WTC11 (cell line): ENCODE measurements at regions not wholly inside any gene's neighbourhood (a gene's known extent, or its start where the extent isn't known, plus 50 kb on each side); places are given as distances from the start of the nearest gene placed in this dataset.

Experiments
- ATAC-seq: fragments of 200-7000 bp; cut with Tn5 transposase; 2 replicates; pipeline ENCODE4 v1.10.0; 2021; ENCODE audit warnings: mild to moderate bottlenecking, moderate library complexity
- CTCF ChIA-PET: fragments of 300-600 bp; sonication (Branson Sonifier 250); formaldehyde crosslinking; loops from one replicate; lab custom pipeline; 2021; ENCODE audit warnings: antibody characterized with exemption; lab: Charles Lee
- POLR2A ChIA-PET: fragments of 350-600 bp; sonication (Branson Sonifier 250); formaldehyde crosslinking; loops from one replicate; lab custom pipeline; 2021; ENCODE audit warnings: antibody characterized with exemption; lab: Charles Lee
- DNase-seq: peaks from one replicate; pipeline ENCODE4 v3.0.0; 2021; ENCODE audit warnings: low spot score
- H3K27ac Mint-ChIP-seq: 2 replicates; pipeline ENCODE4 v1.8.0; 2021; ENCODE audit warnings: mixed read lengths
- H3K27me3 Mint-ChIP-seq: 2 replicates; pipeline ENCODE4 v1.8.0; 2021; ENCODE audit warnings: low read depth, mild to moderate bottlenecking, moderate library complexity, mixed read lengths
- H3K36me3 Mint-ChIP-seq: 2 replicates; pipeline ENCODE4 v1.8.0; 2021; ENCODE audit warnings: mixed read lengths
- H3K4me1 Mint-ChIP-seq: 2 replicates; pipeline ENCODE4 v1.8.0; 2022; ENCODE audit warnings: mixed read lengths
- H3K4me3 Mint-ChIP-seq: 2 replicates; pipeline ENCODE4 v1.8.0; 2021; ENCODE audit warnings: mild to moderate bottlenecking, moderate library complexity, mixed read lengths
- H3K9me3 Mint-ChIP-seq: 2 replicates; pipeline ENCODE4 v1.8.0; 2021; ENCODE audit warnings: mixed read lengths
- CBFB ChIP-seq: sonication (generic); formaldehyde crosslinking; IDR thresholded peaks from 2 replicates; pipeline ENCODE4 v1.8.1; 2022; ENCODE audit warnings: mild to moderate bottlenecking, low read depth, missing genetic modification reagents
- CREB1 ChIP-seq: sonication (generic); formaldehyde crosslinking; IDR thresholded peaks from 2 replicates; pipeline ENCODE4 v1.8.0; 2023; ENCODE audit warnings: mild to moderate bottlenecking, missing genetic modification reagents
- ESRRA ChIP-seq: sonication (generic); formaldehyde crosslinking; IDR thresholded peaks from 2 replicates; pipeline ENCODE4 v1.8.1; 2022; ENCODE audit warnings: mild to moderate bottlenecking, missing genetic modification reagents, borderline replicate concordance
- IRF2 ChIP-seq: sonication (generic); formaldehyde crosslinking; IDR thresholded peaks from 2 replicates; pipeline ENCODE4 v1.8.0; 2022; ENCODE audit warnings: low read depth, missing genetic modification reagents, borderline replicate concordance
- KAT7 ChIP-seq: sonication (generic); formaldehyde crosslinking; IDR thresholded peaks from 2 replicates; pipeline ENCODE4 v1.8.1; 2023; ENCODE audit warnings: missing genetic modification reagents, mild to moderate bottlenecking, borderline replicate concordance
- MXD4 ChIP-seq: fragments of 250-450 bp; sonication (Bioruptor Pico); IDR thresholded peaks from 2 replicates; pipeline ENCODE4 v1.8.0; 2021; ENCODE audit warnings: mild to moderate bottlenecking, moderate library complexity, borderline replicate concordance
- OVOL2 ChIP-seq: fragments of 250-450 bp; sonication (Bioruptor Pico); IDR thresholded peaks from 2 replicates; pipeline ENCODE4 v1.9.0; 2021; ENCODE audit warnings: mild to moderate bottlenecking, borderline replicate concordance
- PRRX2 ChIP-seq: fragments of 250-450 bp; sonication (Bioruptor Pico); IDR thresholded peaks from 2 replicates; pipeline ENCODE4 v1.8.0; 2021; ENCODE audit warnings: mild to moderate bottlenecking
- RELA ChIP-seq: sonication (generic); formaldehyde crosslinking; IDR thresholded peaks from 2 replicates; pipeline ENCODE4 v1.8.1; 2022; ENCODE audit warnings: missing genetic modification reagents, mild to moderate bottlenecking, borderline replicate concordance
- TCF7 ChIP-seq: sonication (generic); formaldehyde crosslinking; IDR thresholded peaks from 2 replicates; pipeline ENCODE4 v1.8.0; 2022; ENCODE audit warnings: mild to moderate bottlenecking, low read depth, missing genetic modification reagents, moderate library complexity
- TEAD4 ChIP-seq: sonication (generic); formaldehyde crosslinking; IDR thresholded peaks from 2 replicates; pipeline ENCODE4 v1.8.0; 2022; ENCODE audit warnings: mild to moderate bottlenecking, missing genetic modification reagents
- ZNF121 ChIP-seq: sonication (generic); formaldehyde crosslinking; IDR thresholded peaks from 2 replicates; pipeline ENCODE4 v1.8.0; 2023; ENCODE audit warnings: missing genetic modification reagents
- ZNF138 ChIP-seq: sonication (generic); formaldehyde crosslinking; conservative IDR thresholded peaks from 2 replicates; pipeline ENCODE4 v1.8.1; 2022; ENCODE audit warnings: mild to moderate bottlenecking, moderate library complexity, missing genetic modification reagents
- ZNF232 ChIP-seq: sonication (generic); formaldehyde crosslinking; IDR thresholded peaks from 2 replicates; pipeline ENCODE4 v1.8.0; 2022; ENCODE audit warnings: mild to moderate bottlenecking, missing genetic modification reagents
- ZNF671 ChIP-seq: fragments of 250-450 bp; sonication (Bioruptor Pico); IDR thresholded peaks from 2 replicates; pipeline ENCODE4 v1.8.0; 2021; ENCODE audit warnings: mild to moderate bottlenecking
- TF ChIP-seq, protein P1 (sequence below): sonication (generic); formaldehyde crosslinking; IDR thresholded peaks from 2 replicates; pipeline ENCODE4 v1.8.1; 2023; ENCODE audit warnings: mild to moderate bottlenecking, missing genetic modification reagents, moderate library complexity
- TF ChIP-seq, protein P2 (sequence below): sonication (generic); formaldehyde crosslinking; IDR thresholded peaks from 2 replicates; pipeline ENCODE4 v1.8.1; 2023; ENCODE audit warnings: mild to moderate bottlenecking, moderate library complexity, missing genetic modification reagents
- TF ChIP-seq, protein P3 (sequence below): fragments of 250-450 bp; sonication (Bioruptor Pico); IDR thresholded peaks from 2 replicates; pipeline ENCODE4 v1.8.0; 2021; ENCODE audit warnings: mild to moderate bottlenecking
- TF ChIP-seq, protein P4 (sequence below): sonication (generic); formaldehyde crosslinking; IDR thresholded peaks from 2 replicates; pipeline ENCODE4 v1.8.0; 2023; ENCODE audit warnings: missing genetic modification reagents
- TF ChIP-seq, protein P5 (sequence below): fragments of 250-450 bp; sonication (Bioruptor Pico); IDR thresholded peaks from 2 replicates; pipeline ENCODE4 v1.9.0; 2021; ENCODE audit warnings: moderate library complexity, mild to moderate bottlenecking, inconsistent platforms, borderline replicate concordance
- TF ChIP-seq, protein P6 (sequence below): sonication (generic); formaldehyde crosslinking; conservative IDR thresholded peaks from 2 replicates; pipeline ENCODE4 v1.8.1; 2023; ENCODE audit warnings: mild to moderate bottlenecking, low read depth, missing genetic modification reagents, moderate library complexity
- TF ChIP-seq, protein P7 (sequence below): sonication (generic); formaldehyde crosslinking; IDR thresholded peaks from 2 replicates; pipeline ENCODE4 v1.8.0; 2022; ENCODE audit warnings: mild to moderate bottlenecking, missing genetic modification reagents
- TF ChIP-seq, protein P8 (sequence below): sonication (generic); formaldehyde crosslinking; conservative IDR thresholded peaks from 2 replicates; pipeline ENCODE4 v1.8.1; 2022; ENCODE audit warnings: mild to moderate bottlenecking, missing genetic modification reagents
- TF ChIP-seq, protein P9 (sequence below): fragments of 250-450 bp; sonication (Bioruptor Pico); IDR thresholded peaks from 2 replicates; pipeline ENCODE4 v1.9.0; 2021; ENCODE audit warnings: mild to moderate bottlenecking

DNA sequence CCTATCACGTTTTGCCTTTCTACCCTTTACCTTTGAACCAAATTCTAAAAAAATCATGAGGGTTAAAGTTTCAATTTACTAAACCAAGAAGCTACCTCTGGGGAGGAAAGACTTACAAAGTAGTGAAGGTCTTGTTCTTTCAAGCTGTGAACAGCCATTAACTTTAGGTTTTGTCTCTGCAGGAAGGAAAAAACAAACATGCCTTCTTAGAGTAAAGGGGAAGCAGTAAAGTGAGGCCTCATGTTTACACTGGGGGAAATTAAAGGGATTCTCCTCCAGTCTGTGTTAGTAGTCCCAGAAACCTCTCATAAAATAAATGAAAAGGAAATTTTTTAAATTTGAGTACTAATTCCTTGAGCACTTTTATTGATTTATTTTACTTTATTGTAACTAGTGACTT is 780.2 kb upstream of the ADGRL2 start:
- TF ChIP-seq OVOL2 (CRISPR knock-in tag) (no peak), ZNF232 (CRISPR knock-in tag) (no peak), TCF7 (CRISPR knock-in tag) (no peak), ZNF138 (CRISPR knock-in tag) (no peak), ZNF121 (CRISPR knock-in tag) (no peak), KAT7 (CRISPR knock-in tag) (no peak)
- TF ChIP-seq, protein P1, sequence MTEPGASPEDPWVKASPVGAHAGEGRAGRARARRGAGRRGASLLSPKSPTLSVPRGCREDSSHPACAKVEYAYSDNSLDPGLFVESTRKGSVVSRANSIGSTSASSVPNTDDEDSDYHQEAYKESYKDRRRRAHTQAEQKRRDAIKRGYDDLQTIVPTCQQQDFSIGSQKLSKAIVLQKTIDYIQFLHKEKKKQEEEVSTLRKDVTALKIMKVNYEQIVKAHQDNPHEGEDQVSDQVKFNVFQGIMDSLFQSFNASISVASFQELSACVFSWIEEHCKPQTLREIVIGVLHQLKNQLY (CRISPR knock-in tag): no peak
- TF ChIP-seq, protein P2, sequence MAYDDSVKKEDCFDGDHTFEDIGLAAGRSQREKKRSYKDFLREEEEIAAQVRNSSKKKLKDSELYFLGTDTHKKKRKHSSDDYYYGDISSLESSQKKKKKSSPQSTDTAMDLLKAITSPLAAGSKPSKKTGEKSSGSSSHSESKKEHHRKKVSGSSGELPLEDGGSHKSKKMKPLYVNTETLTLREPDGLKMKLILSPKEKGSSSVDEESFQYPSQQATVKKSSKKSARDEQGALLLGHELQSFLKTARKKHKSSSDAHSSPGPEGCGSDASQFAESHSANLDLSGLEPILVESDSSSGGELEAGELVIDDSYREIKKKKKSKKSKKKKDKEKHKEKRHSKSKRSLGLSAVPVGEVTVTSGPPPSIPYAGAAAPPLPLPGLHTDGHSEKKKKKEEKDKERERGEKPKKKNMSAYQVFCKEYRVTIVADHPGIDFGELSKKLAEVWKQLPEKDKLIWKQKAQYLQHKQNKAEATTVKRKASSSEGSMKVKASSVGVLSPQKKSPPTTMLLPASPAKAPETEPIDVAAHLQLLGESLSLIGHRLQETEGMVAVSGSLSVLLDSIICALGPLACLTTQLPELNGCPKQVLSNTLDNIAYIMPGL (CRISPR knock-in tag): no peak
- TF ChIP-seq, protein P3, sequence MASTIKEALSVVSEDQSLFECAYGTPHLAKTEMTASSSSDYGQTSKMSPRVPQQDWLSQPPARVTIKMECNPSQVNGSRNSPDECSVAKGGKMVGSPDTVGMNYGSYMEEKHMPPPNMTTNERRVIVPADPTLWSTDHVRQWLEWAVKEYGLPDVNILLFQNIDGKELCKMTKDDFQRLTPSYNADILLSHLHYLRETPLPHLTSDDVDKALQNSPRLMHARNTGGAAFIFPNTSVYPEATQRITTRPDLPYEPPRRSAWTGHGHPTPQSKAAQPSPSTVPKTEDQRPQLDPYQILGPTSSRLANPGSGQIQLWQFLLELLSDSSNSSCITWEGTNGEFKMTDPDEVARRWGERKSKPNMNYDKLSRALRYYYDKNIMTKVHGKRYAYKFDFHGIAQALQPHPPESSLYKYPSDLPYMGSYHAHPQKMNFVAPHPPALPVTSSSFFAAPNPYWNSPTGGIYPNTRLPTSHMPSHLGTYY (CRISPR knock-in tag): no peak
- TF ChIP-seq, protein P4, sequence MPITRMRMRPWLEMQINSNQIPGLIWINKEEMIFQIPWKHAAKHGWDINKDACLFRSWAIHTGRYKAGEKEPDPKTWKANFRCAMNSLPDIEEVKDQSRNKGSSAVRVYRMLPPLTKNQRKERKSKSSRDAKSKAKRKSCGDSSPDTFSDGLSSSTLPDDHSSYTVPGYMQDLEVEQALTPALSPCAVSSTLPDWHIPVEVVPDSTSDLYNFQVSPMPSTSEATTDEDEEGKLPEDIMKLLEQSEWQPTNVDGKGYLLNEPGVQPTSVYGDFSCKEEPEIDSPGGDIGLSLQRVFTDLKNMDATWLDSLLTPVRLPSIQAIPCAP (CRISPR knock-in tag): no peak
- ATAC-seq (peak; percentile 73), DNase-seq (no peak)
- Mint-ChIP-seq H3K27ac (no peak overlapping the region), H3K27me3 (peaks cover 94% of the 10 kb centered on the region), H3K4me3 (no peak overlapping the region), H3K36me3 (peaks cover 8% of the 10 kb centered on the region; the same call in 1 of the 2 replicates), H3K9me3 (peaks cover 9% of the 10 kb centered on the region; the same call in 1 of the 2 replicates), H3K4me1 (peaks cover 16% of the 10 kb centered on the region)
- POLR2A ChIA-PET: no interaction called here
- CTCF ChIA-PET: no interaction called here

DNA sequence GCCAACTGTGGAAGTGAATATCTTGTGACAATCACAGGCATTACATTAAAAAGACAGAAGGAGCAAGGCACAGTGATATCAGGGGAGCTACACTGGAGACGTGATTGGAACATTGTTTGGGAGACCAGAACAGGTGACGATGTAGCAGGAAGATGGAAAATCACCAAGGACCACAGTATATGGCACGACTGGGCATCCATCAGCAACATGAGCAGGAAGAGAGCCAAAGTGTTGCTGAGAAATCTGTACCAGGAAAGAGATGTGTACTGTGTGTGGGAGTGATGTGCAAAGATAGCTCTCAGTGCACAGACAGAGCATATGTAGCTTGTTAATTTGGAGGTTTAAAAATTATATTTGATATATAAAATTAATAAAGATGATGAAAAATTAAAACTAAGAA is 790.6 kb upstream of the ADGRL2 start:
- H3K9me3 Mint-ChIP-seq: peaks cover 9% of the 10 kb centered on the region
- peaks cover 11% of the 10 kb centered on the region for H3K27me3 Mint-ChIP-seq
- ATAC-seq: no peak
- H3K36me3 Mint-ChIP-seq: no peaks in the 10 kb centered on the region
- no peak overlapping the region for H3K27ac Mint-ChIP-seq
- no peak overlapping the region for H3K4me3 Mint-ChIP-seq
- peaks cover 13% of the 10 kb centered on the region for H3K4me1 Mint-ChIP-seq
- CTCF ChIA-PET: no interaction called here
- POLR2A ChIA-PET: no interaction called here
- DNase-seq: no peak
- no peak for TF ChIP-seq PRRX2 (CRISPR knock-in tag)
- TF ChIP-seq, protein P5, sequence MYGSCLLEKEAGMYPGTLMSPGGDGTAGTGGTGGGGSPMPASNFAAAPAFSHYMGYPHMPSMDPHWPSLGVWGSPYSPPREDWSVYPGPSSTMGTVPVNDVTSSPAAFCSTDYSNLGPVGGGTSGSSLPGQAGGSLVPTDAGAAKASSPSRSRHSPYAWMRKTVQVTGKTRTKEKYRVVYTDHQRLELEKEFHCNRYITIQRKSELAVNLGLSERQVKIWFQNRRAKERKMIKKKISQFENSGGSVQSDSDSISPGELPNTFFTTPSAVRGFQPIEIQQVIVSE (CRISPR knock-in tag): no peak
- TF ChIP-seq, protein P6, sequence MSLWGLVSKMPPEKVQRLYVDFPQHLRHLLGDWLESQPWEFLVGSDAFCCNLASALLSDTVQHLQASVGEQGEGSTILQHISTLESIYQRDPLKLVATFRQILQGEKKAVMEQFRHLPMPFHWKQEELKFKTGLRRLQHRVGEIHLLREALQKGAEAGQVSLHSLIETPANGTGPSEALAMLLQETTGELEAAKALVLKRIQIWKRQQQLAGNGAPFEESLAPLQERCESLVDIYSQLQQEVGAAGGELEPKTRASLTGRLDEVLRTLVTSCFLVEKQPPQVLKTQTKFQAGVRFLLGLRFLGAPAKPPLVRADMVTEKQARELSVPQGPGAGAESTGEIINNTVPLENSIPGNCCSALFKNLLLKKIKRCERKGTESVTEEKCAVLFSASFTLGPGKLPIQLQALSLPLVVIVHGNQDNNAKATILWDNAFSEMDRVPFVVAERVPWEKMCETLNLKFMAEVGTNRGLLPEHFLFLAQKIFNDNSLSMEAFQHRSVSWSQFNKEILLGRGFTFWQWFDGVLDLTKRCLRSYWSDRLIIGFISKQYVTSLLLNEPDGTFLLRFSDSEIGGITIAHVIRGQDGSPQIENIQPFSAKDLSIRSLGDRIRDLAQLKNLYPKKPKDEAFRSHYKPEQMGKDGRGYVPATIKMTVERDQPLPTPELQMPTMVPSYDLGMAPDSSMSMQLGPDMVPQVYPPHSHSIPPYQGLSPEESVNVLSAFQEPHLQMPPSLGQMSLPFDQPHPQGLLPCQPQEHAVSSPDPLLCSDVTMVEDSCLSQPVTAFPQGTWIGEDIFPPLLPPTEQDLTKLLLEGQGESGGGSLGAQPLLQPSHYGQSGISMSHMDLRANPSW: no peak
- TF ChIP-seq, protein P7, sequence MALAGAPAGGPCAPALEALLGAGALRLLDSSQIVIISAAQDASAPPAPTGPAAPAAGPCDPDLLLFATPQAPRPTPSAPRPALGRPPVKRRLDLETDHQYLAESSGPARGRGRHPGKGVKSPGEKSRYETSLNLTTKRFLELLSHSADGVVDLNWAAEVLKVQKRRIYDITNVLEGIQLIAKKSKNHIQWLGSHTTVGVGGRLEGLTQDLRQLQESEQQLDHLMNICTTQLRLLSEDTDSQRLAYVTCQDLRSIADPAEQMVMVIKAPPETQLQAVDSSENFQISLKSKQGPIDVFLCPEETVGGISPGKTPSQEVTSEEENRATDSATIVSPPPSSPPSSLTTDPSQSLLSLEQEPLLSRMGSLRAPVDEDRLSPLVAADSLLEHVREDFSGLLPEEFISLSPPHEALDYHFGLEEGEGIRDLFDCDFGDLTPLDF (CRISPR knock-in tag): no peak
- TF ChIP-seq, protein P8, sequence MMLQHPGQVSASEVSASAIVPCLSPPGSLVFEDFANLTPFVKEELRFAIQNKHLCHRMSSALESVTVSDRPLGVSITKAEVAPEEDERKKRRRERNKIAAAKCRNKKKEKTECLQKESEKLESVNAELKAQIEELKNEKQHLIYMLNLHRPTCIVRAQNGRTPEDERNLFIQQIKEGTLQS: no peak
- TF ChIP-seq ZNF671 (CRISPR knock-in tag): no peak
- no peak for TF ChIP-seq RELA
- no peak for TF ChIP-seq IRF2 (CRISPR knock-in tag)
- TF ChIP-seq MXD4 (CRISPR knock-in tag): no peak
- TF ChIP-seq TEAD4 (CRISPR knock-in tag): no peak
- TF ChIP-seq CREB1 (CRISPR knock-in tag): no peak
- no peak for TF ChIP-seq CBFB (CRISPR knock-in tag)
- no peak for TF ChIP-seq ESRRA (CRISPR knock-in tag)
- TF ChIP-seq, protein P9, sequence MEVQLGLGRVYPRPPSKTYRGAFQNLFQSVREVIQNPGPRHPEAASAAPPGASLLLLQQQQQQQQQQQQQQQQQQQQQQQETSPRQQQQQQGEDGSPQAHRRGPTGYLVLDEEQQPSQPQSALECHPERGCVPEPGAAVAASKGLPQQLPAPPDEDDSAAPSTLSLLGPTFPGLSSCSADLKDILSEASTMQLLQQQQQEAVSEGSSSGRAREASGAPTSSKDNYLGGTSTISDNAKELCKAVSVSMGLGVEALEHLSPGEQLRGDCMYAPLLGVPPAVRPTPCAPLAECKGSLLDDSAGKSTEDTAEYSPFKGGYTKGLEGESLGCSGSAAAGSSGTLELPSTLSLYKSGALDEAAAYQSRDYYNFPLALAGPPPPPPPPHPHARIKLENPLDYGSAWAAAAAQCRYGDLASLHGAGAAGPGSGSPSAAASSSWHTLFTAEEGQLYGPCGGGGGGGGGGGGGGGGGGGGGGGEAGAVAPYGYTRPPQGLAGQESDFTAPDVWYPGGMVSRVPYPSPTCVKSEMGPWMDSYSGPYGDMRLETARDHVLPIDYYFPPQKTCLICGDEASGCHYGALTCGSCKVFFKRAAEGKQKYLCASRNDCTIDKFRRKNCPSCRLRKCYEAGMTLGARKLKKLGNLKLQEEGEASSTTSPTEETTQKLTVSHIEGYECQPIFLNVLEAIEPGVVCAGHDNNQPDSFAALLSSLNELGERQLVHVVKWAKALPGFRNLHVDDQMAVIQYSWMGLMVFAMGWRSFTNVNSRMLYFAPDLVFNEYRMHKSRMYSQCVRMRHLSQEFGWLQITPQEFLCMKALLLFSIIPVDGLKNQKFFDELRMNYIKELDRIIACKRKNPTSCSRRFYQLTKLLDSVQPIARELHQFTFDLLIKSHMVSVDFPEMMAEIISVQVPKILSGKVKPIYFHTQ: no peak
